Psoas muscle (tissue), 7 donors: ENCODE measurements at regions not wholly inside any gene's neighbourhood (a gene's known extent, or its start where the extent isn't known, plus 50 kb on each side); places are given as distances from the start of the nearest gene placed in this dataset.

Experiments
- ATAC-seq, 4 donors: fragments of 200-7000 bp; cut with Tn5 transposase; one replicate each; pipeline ENCODE4 v1.9.1; 2020; ENCODE audit warnings: moderate library complexity in 3 of 4, mild to moderate bottlenecking in 2 of 4
- DNase-seq, 2 donors: peaks; one replicate each; pipeline ENCODE4 v3.0.0-alpha.2; 2020
- H3K27ac ChIP-seq: fragments of 200-600 bp; one replicate; pipeline ENCODE4 v1.8.0; 2022
- H3K27me3 ChIP-seq, 3 donors: fragments of 200-600 bp in 1 of 3; one replicate each; pipeline versions ENCODE4 v1.6.1 to v1.8.0; 2013 to 2022; ENCODE audit warnings: low read length in 2 of 3, mild to moderate bottlenecking in 2 of 3, moderate library complexity in 1 of 3; ENCODE audit not compliant: insufficient read depth in 3 of 3
- H3K36me3 ChIP-seq, 2 donors: fragments of 200-600 bp in 1 of 2; one replicate each; pipeline versions ENCODE4 v1.6.1 to v1.8.0; 2013 to 2022; ENCODE audit warnings: low read depth in 1 of 2, mild to moderate bottlenecking in 1 of 2, moderate library complexity in 1 of 2; ENCODE audit not compliant: insufficient read depth in 1 of 2
- H3K4me1 ChIP-seq: fragments of 200-600 bp; one replicate; pipeline ENCODE4 v1.8.0; 2022
- H3K4me3 ChIP-seq: fragments of 200-600 bp; one replicate; pipeline ENCODE4 v1.8.0; 2022; ENCODE audit warnings: mild to moderate bottlenecking
- H3K9me3 ChIP-seq: fragments of 200-600 bp; one replicate; pipeline ENCODE4 v1.8.0; 2022
- CTCF ChIP-seq: fragments of 200-600 bp; IDR thresholded peaks from one replicate; pipeline ENCODE4 v1.8.0; 2022; ENCODE audit warnings: antibody characterized with exemption
- WGBS, 3 donors: extraction: QIAGEN DNeasy Blood & Tissue Kit; methylation state at CpG; one replicate each; pipeline versions ENCODE4 v1.1.6 to v1.1.7; 2013; 5-methylcytosine and 5-hydroxymethylcytosine counted together
- intact Hi-C, 2 donors: fragments of 100-400 bp; cut with DNase I; formaldehyde crosslinking; loops; one replicate each; pipeline versions ENCODE4 v1.11.0 to v1.14.2; 2022
- donor health status: healthy with polysubstance abuse.
- donor health status: DM: no; HTN: no; CAD: no; lungs with moderate emphysema.
- donor health status: Bipolar disorder and iron deficiency.
- donor health status: healthy.
- donor health status: DM: yes; HTN: yes; CAD: no.
- donor health status: DM: no; HTN: no; CAD: no.
- donor health status: DM: yes; HTN: yes; CAD: no.

- ATAC-seq = no peak
- Histone ChIP-seq H3K4me1 (no peaks in the 10 kb centered on the region), H3K27me3 (no peaks in the 10 kb centered on the region), H3K36me3 (no peaks in the 10 kb centered on the region), H3K27ac (no peak overlapping the region), H3K4me3 (no peak overlapping the region), H3K9me3 (no peaks in the 10 kb centered on the region)
- no peak for DNase-seq
- TF ChIP-seq CTCF = no peak
- 88 to 97% (median 93%) methylated on average over 1 of the region's 1 CpG for WGBS, 3 donors
- intact Hi-C loops = no loop called here
Measured at GRCh38 chr3:187830181-187830580, 84.9 kb upstream of the BCL6 start.

- 42 to 62% (median 50%) methylated on average over 9 of the region's 9 CpGs for WGBS, 3 donors
- no peaks in the 10 kb centered on the region for H3K36me3 ChIP-seq
- peak in 1 of 2 donors; percentile 30 for DNase-seq
- no peaks in the 10 kb centered on the region for H3K4me1 ChIP-seq
- peak overlapping the region; percentile 55 for H3K27ac ChIP-seq
- intact Hi-C loops = no loop called here
- H3K27me3 ChIP-seq = no peaks in the 10 kb centered on the region
- H3K4me3 ChIP-seq = no peak overlapping the region
- no peak for TF ChIP-seq CTCF
- no peaks in the 10 kb centered on the region for H3K9me3 ChIP-seq
- peak; percentile 76 to 95 (median 92) for ATAC-seq
Measured at GRCh38 chr3:187831125-187832051, 86.1 kb upstream of the BCL6 start.

GRCh38 chr3:187832202-187832601, 86.9 kb upstream of the BCL6 start:
- 88 to 95% (median 92%) methylated on average over 3 of the region's 3 CpGs for WGBS, 3 donors
- Histone ChIP-seq H3K27me3 (no peaks in the 10 kb centered on the region), H3K4me1 (no peaks in the 10 kb centered on the region), H3K36me3 (no peaks in the 10 kb centered on the region), H3K4me3 (no peak overlapping the region), H3K27ac (no peak overlapping the region), H3K9me3 (no peaks in the 10 kb centered on the region)
- TF ChIP-seq CTCF = no peak
- ATAC-seq = no peak
- intact Hi-C loops = no loop called here
- no peak for DNase-seq

- Histone ChIP-seq H3K4me3 (no peak overlapping the region), H3K36me3 (no peaks in the 10 kb centered on the region), H3K27ac (no peak overlapping the region), H3K27me3 (no peaks in the 10 kb centered on the region), H3K9me3 (no peaks in the 10 kb centered on the region), H3K4me1 (no peaks in the 10 kb centered on the region)
- DNase-seq (no peak), ATAC-seq (no peak)
- 87 to 94% (median 89%) methylated on average over 3 of the region's 3 CpGs for WGBS, 3 donors
- no peak for TF ChIP-seq CTCF
- intact Hi-C loops = no loop called here
Measured at GRCh38 chr3:187833375-187833774, 88.1 kb upstream of the BCL6 start.
